Activated T-helper 1 cell treated with Interleukin-2 at 50 U/mL for 16 hours (primary cell): ENCODE measurements at regions not wholly inside any gene's neighbourhood (a gene's known extent, or its start where the extent isn't known, plus 50 kb on each side); places are given as distances from the start of the nearest gene placed in this dataset.
"Not testable (repeated sequence)": the region's sequence is repeated elsewhere in the genome, so short reads cannot be mapped to it uniquely, and the experiment has no call there.

ENCODE experiments used
- DNase-seq: peaks from one replicate; pipeline ENCODE4 v3.0.0-alpha.2; 2020; ENCODE audit warnings: low read depth

DNA sequence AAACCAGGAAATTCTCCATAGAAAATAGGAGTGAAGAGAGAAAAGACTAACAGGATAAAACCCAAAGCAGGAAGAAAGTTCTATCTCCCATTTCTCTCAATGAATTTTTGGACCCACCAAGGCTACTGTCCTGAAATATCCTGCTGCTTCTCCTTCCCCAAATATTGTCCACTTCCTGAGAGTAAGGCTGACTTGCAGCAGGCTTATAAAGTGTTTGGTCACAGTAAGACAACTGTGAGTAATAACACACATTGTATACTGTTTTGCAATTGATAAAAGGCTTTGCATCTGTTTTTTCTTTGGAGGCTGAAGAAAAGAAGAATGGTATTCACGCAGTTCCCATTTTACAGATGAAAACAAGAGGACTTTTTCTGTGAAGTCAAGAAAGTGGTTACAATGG, 52.8 kb downstream of the FOXD4L6 start:
- DNase-seq = not testable (repeated sequence)

GRCh38 chr9:41074356-41074942, 54.0 kb downstream of the FOXD4L6 start:
- DNase-seq = not testable (repeated sequence)

GRCh38 chr9:41073471-41074243, 54.8 kb downstream of the FOXD4L6 start:
- DNase-seq = not testable (repeated sequence)

- peak; percentile 29 for DNase-seq
Measured at GRCh38 chr9:41064125-41064795, 64.2 kb downstream of the FOXD4L6 start.

DNA sequence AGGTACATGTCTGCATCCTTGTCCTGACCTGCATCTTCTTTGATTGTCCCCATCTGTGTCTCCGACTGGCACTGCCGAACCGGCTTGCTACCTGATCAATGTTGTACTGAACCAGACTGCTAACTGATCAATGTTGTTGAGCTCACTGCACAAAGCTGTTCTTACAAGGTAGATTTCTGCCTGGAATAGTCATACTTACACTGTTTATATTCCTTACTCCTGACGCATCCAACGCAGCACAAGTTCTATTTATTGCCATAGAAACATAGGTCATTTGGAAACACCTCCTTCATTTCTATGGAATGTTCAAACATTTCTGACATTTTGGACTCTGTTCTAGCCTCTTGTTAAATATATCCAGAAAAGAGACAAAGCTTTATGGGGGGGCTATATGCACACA, 65.2 kb downstream of the FOXD4L6 start:
- not testable (repeated sequence) for DNase-seq

DNA sequence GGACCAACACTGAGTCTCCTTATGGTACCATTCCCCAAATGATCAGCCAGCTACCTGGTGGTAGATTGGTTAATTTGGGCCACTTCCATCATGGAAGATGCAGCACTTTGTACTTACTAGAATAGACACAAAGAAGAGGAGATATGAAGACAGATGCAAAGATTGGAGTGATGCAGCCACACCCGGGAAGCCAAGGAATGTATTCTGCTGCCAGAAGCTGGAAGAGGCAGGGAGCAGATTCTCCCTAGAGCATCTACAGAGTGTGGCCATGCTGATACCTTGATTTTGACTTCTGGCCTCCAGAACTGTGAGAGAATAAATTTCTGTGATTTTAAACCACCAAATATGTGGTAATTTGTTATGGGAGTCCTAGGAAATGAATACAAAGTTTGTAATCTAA, 68.9 kb downstream of the FOXD4L6 start:
- not testable (repeated sequence) for DNase-seq

DNA sequence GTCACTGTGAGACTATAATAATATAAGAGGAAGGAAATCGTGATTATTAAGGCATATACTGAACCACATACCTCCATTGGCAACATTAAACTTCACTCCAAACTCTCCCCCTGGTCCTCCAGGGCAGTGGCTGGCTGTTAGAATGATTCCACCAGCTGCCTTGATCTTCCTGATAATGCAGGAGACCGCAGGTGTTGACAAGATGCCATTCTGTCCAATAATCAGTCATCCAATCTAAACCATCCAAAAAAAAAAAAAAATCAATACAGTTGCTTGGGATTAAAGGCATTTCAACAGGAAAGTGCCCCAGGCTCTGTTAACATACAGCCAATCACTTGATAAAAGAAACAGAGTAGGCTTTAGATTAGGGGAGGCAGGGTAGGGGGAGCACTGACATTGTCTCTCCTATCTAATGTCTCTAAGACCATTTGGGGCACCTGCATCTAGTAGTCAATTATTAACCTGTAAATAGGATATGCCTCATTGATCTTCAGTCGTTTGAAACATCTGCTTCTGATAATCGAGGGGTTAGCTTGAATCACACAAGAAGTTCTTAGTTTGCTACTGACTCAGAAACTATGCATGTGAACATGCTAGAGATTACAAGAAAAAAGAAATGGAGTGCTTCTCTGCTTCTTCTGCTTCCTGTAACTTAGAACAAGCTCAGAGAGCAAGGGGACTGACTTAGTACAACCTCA, 74.7 kb downstream of the FOXD4L6 start:
- not testable (repeated sequence) for DNase-seq

DNA sequence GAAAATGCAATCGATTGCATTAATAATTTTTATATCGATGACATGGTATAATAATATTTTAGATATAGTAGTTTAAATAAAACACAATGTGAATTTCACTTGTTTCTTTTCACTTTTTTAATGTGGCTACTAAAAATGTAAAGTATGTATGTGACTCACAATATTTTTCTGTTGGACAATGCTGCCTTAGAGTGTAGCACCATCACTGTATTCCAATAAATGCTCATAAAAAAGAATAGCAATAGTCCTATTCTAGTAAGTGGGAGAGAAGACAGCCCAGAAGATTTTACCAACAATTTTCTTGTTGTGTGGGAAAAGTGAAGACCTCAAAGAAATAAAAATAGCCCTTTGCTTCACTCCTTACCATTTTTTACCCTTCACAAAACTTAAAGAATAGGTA, 79.8 kb downstream of the FOXD4L6 start:
- not testable (repeated sequence) for DNase-seq

DNA sequence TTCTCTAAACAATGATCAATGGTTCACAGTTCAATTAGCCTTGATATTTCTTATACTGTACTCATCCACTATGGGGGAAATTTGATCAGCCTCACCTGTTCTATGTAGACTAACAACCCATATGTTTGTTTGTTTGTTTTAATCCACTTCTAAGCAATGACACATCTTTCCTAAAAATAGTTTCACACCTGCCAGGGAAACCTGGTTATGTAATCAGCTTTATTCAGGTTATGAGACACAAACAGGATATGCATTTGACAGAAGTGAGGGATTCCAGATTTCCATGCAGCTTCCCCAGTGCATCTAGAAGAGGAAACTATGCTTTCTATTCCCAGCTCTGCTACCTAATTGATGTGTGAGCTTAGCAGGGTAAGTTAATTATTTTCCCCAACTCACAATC, 80.7 kb downstream of the FOXD4L6 start:
- not testable (repeated sequence) for DNase-seq

- not testable (repeated sequence) for DNase-seq
Measured at GRCh38 chr9:41044930-41045329, 83.6 kb downstream of the FOXD4L6 start.

DNA sequence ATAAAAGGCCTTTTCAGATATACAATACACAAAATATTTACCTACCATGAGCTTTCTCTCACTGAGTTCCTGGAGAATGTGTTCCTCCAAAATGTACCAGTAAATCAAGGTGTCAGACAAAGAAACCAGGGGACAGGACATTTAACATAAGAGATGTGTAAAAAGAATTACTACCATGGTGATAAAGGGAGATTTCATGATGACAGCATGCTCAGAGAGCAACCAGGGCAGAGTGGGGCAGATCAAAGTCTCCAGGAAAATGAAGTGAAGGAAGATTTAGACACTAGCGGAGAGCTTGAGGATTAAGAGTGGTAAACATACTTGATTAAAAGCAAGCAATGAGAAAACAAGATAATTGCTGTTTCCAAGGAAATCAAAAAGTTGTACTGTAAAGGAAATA, 85.0 kb downstream of the FOXD4L6 start:
- DNase-seq = not testable (repeated sequence)

DNA sequence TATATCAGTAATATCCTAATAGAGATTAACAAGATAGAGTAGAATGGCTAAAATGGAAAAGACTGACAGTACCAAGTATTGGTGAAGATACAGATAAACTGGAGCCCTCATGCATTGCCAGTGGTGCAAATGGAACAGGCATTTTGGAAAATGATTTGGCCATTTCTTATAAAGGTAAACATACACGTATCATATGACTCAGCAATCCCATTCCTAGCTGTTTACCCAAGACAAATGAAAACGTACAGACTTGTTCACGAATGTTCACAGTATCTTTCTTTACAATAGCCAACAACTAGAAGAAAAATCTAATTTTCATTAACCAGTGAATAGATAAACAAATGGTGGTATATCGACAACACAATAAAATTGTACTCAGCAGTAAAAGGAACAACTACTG, 86.4 kb downstream of the FOXD4L6 start:
- not testable (repeated sequence) for DNase-seq

GRCh38 chr9:41040705-41041342, 87.7 kb downstream of the FOXD4L6 start:
- not testable (repeated sequence) for DNase-seq

- DNase-seq = not testable (repeated sequence)
Measured at GRCh38 chr9:41035276-41035675, 93.2 kb downstream of the FOXD4L6 start.

DNA sequence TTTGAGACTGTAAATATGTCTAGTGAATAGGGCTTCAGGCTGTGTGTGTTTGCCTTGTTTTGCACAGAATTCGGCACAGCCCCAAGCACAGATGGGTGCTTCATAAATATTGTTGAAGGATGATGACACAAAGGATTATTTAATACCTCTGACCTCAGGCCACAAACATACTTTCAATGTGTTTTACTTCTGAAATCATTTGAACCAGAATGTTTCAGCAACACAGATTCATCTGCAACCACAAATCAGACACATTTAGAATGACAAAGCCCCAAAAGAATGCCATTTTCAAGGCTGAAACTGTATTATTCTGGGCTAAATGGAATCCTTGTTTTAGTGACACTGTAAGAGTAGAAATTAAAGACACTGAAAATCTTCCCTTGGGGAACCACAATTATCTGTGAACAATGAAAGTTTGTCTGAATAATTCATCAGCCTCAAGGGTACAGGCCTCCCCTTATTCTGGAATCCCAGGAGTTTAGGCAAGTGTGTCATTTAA, 93.7 kb downstream of the FOXD4L6 start:
- DNase-seq = not testable (repeated sequence)

DNA sequence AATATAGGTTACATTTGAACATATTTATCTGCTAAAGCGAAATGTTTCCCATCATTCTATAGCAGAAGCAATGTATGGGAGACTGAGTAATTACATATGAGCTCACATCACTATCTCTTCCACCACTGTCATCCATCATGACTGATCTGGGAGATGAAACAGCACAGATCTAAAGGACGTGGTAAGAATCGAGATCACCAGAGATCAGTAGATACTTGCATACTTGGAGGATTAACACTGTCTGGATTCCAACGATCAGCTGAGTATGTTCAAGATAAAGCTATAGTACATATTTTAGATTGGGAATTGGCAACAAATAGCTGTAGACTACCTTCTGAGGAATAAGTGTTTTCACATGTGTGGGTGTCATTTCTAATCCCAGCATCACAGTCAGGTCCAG, 94.6 kb downstream of the FOXD4L6 start:
- DNase-seq = not testable (repeated sequence)

- not testable (repeated sequence) for DNase-seq
Measured at GRCh38 chr9:41033360-41033759, 95.1 kb downstream of the FOXD4L6 start.

GRCh38 chr9:41026912-41027676, 101.4 kb downstream of the FOXD4L6 start:
- not testable (repeated sequence) for DNase-seq

DNA sequence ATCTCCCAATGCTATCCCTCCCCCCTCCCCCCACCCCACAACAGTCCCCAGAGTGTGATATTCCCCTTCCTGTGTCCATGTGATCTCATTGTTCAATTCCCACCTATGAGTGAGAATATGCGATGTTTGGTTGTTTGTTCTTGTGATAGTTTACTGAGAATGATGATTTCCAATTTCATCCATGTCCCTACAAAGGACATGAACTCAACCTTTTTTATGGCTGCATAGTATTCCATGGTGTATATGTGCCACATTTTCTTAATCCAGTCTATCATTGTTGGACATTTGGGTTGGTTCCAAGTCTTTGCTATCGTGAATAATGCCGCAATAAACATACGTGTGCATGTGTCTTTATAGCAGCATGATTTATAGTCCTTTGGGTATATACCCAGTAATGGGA, 106.1 kb downstream of the FOXD4L6 start:
- not testable (repeated sequence) for DNase-seq

DNA sequence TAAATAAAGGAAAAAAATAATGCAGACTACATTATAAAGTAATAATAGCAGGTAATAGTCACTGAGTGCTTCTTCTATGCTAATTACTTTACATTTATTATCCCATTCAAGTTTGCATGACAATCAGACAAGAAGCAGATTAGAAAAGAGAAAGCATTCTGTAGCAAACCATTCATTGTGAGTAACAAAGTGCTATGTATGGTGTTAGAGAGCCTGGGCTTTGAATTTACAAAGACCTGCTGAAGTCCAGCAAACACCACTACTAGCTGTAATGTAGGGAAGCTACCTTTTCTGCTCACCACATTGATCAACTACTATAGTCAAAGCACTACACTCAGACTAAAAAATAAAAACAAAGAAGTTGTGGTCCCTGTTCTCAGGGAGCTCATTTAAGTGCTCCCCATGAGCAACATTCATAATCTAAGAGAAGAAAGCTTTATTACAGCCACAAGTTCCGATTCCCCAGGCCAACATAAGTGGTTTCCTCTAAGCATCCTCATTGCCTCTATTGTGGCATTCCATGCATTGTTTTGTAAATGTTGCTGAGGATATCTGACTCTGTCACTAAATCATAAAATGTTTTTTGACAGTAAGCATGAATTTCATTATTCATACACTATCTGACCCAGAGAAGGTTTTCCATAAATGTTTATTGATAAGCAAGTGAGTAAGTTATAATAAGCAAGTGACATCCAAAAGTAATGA, 108.5 kb downstream of the FOXD4L6 start:
- DNase-seq = not testable (repeated sequence)
